Mesenchymal stem cell (in vitro differentiated cells and primary cell): ENCODE measurements at regions not wholly inside any gene's neighbourhood (a gene's known extent, or its start where the extent isn't known, plus 50 kb on each side); places are given as distances from the start of the nearest gene placed in this dataset.

Source experiments
- DNase-seq: peaks from one replicate; pipeline ENCODE4 v3.0.0-alpha.2; 2013
- H2AFZ ChIP-seq: one replicate; pipeline ENCODE4 v1.6.1; 2013; ENCODE audit warnings: low read depth, mild to moderate bottlenecking, control low read depth, inconsistent platforms, low read length, moderate library complexity
- H2AK5ac ChIP-seq: 2 replicates; pipeline ENCODE4 v1.6.1; 2013; ENCODE audit warnings: low read length, moderate library complexity, mild to moderate bottlenecking, inconsistent platforms; ENCODE audit not compliant: severe bottlenecking
- H2BK120ac ChIP-seq: one replicate; pipeline ENCODE4 v1.6.1; 2013; ENCODE audit warnings: low read depth, mild to moderate bottlenecking, inconsistent platforms, low read length, moderate library complexity
- H2BK12ac ChIP-seq, 2 experiments: one replicate each; pipeline ENCODE4 v1.6.1; 2013; ENCODE audit warnings: inconsistent platforms in 2 of 2, low read length in 2 of 2, mild to moderate bottlenecking in 2 of 2, moderate library complexity in 2 of 2, control low read depth in 1 of 2
- H2BK15ac ChIP-seq: one replicate; pipeline ENCODE4 v1.6.1; 2013; ENCODE audit warnings: mild to moderate bottlenecking, low read depth, inconsistent platforms; ENCODE audit not compliant: poor library complexity, severe bottlenecking
- H2BK5ac ChIP-seq: 2 replicates; pipeline ENCODE4 v1.6.1; 2013; ENCODE audit warnings: low read depth, mild to moderate bottlenecking, low read length, control low read depth, inconsistent platforms; ENCODE audit not compliant: poor library complexity, severe bottlenecking
- H3K14ac ChIP-seq, 2 experiments: one replicate each; pipeline ENCODE4 v1.6.1; 2013; ENCODE audit warnings: inconsistent platforms in 2 of 2, low read length in 2 of 2, control low read depth in 1 of 2, mild to moderate bottlenecking in 1 of 2, moderate library complexity in 1 of 2
- H3K18ac ChIP-seq, 2 experiments: one replicate each; pipeline ENCODE4 v1.6.1; 2013; ENCODE audit warnings: inconsistent platforms in 2 of 2, low read length in 2 of 2, control low read depth in 1 of 2, low read depth in 1 of 2, mild to moderate bottlenecking in 1 of 2
- H3K23ac ChIP-seq, 2 experiments: one replicate each; pipeline ENCODE4 v1.6.1; 2013; ENCODE audit warnings: inconsistent platforms in 2 of 2, low read length in 2 of 2, mild to moderate bottlenecking in 2 of 2, moderate library complexity in 2 of 2, control low read depth in 1 of 2
- H3K27ac ChIP-seq: 2 replicates; pipeline ENCODE4 v1.5.1; 2013; ENCODE audit warnings: mild to moderate bottlenecking, moderate library complexity, low read length, control low read depth, inconsistent platforms; ENCODE audit not compliant: poor library complexity, severe bottlenecking
- H3K27me3 ChIP-seq, 2 experiments: 2 replicates each; pipeline versions ENCODE4 v1.6.1 to v1.7.0; 2013; ENCODE audit warnings: low read length in 2 of 2, mild to moderate bottlenecking in 2 of 2, moderate library complexity in 2 of 2, control low read depth in 1 of 2, inconsistent platforms in 1 of 2; ENCODE audit not compliant: control insufficient read depth in 1 of 2, insufficient read depth in 1 of 2
- H3K36me3 ChIP-seq, 2 experiments: 2 replicates each; pipeline versions ENCODE4 v1.6.1 to v1.7.0; 2013; ENCODE audit warnings: low read length in 2 of 2, control low read depth in 1 of 2, inconsistent platforms in 1 of 2, low read depth in 1 of 2, mild to moderate bottlenecking in 1 of 2; ENCODE audit not compliant: insufficient read depth in 2 of 2, control insufficient read depth in 1 of 2
- H3K4ac ChIP-seq, 2 experiments: one replicate each; pipeline ENCODE4 v1.6.1; 2013; ENCODE audit warnings: inconsistent platforms in 2 of 2, low read length in 2 of 2, mild to moderate bottlenecking in 2 of 2, moderate library complexity in 2 of 2, control low read depth in 1 of 2, low read depth in 1 of 2
- H3K4me1 ChIP-seq: 2 replicates; pipeline ENCODE4 v1.6.1; 2013; ENCODE audit warnings: low read depth, low read length, control low read depth; ENCODE audit not compliant: control insufficient read depth, insufficient read depth
- H3K4me2 ChIP-seq: 2 replicates; pipeline ENCODE4 v1.6.1; 2013; ENCODE audit warnings: low read length, mild to moderate bottlenecking, inconsistent platforms; ENCODE audit not compliant: poor library complexity, severe bottlenecking
- H3K4me3 ChIP-seq, 2 experiments: 2 replicates each; pipeline versions ENCODE4 v1.5.1 to v1.7.0; 2013; ENCODE audit warnings: low read length in 2 of 2, mild to moderate bottlenecking in 2 of 2, control low read depth in 1 of 2, low read depth in 1 of 2; ENCODE audit not compliant: insufficient read depth in 1 of 2
- H3K79me1 ChIP-seq: replicated peaks from 2 replicates; pipeline ENCODE4 v1.6.1; 2013; ENCODE audit warnings: mild to moderate bottlenecking, control low read depth, low read length, inconsistent platforms; ENCODE audit not compliant: poor library complexity, severe bottlenecking
- H3K9ac ChIP-seq: 2 replicates; pipeline ENCODE4 v1.7.0; 2013; ENCODE audit warnings: mild to moderate bottlenecking, low read length, moderate library complexity
- H3K9me3 ChIP-seq: 2 replicates; pipeline ENCODE4 v1.7.0; 2013; ENCODE audit warnings: mild to moderate bottlenecking, low read length; ENCODE audit not compliant: control insufficient read depth
- H4K8ac ChIP-seq: one replicate; pipeline ENCODE4 v1.6.1; 2013; ENCODE audit warnings: inconsistent platforms, mild to moderate bottlenecking, low read length, moderate library complexity
- H4K91ac ChIP-seq: one replicate; pipeline ENCODE4 v1.6.1; 2013; ENCODE audit warnings: mild to moderate bottlenecking, low read length, inconsistent platforms
- WGBS: methylation state at CpG from one replicate; pipeline ENCODE4 v1.1.7; 2013; ENCODE audit warnings: mixed read lengths; 5-methylcytosine and 5-hydroxymethylcytosine counted together

- peak overlapping the region; percentile 94 for H3K9ac ChIP-seq
- no peak overlapping the region for H3K4ac ChIP-seq
- no peak overlapping the region for H3K14ac ChIP-seq
- 29% methylated on average over 9 of the region's 12 CpGs for WGBS
- DNase-seq = peak; percentile 35
- H3K23ac ChIP-seq = no peak overlapping the region
- H3K36me3 ChIP-seq = no peaks in the 10 kb centered on the region
- H2AFZ ChIP-seq = no peak overlapping the region
- peak overlapping the region; percentile 6 for H2AK5ac ChIP-seq
- H3K18ac ChIP-seq = no peak overlapping the region
- peaks cover 4% of the 10 kb centered on the region for H3K4me1 ChIP-seq
- no peak overlapping the region for H2BK5ac ChIP-seq
- no peak overlapping the region for H4K91ac ChIP-seq
- no peak overlapping the region for H2BK15ac ChIP-seq
- peak overlapping the region; percentile 71 to 90 for H3K4me3 ChIP-seq
- H4K8ac ChIP-seq = no peak overlapping the region
- peak overlapping the region; percentile 91 for H3K4me2 ChIP-seq
- H3K27ac ChIP-seq = peak overlapping the region; percentile 89
- H3K79me1 ChIP-seq = peaks cover 22% of the 10 kb centered on the region
- H3K9me3 ChIP-seq = no peaks in the 10 kb centered on the region
- H2BK12ac ChIP-seq = no peak overlapping the region
- no peak overlapping the region for H2BK120ac ChIP-seq
- no peaks in the 10 kb centered on the region for H3K27me3 ChIP-seq
These were observed 188.8 kb downstream of the ZEB2 start for GRCh38 chr2:144330951-144331673.

- WGBS = 100% methylated on average over 1 of the region's 2 CpGs
- H3K27me3 ChIP-seq = no peaks in the 10 kb centered on the region
These were observed 190.4 kb downstream of the ZEB2 start for GRCh38 chr2:144329472-144329871.

DNA sequence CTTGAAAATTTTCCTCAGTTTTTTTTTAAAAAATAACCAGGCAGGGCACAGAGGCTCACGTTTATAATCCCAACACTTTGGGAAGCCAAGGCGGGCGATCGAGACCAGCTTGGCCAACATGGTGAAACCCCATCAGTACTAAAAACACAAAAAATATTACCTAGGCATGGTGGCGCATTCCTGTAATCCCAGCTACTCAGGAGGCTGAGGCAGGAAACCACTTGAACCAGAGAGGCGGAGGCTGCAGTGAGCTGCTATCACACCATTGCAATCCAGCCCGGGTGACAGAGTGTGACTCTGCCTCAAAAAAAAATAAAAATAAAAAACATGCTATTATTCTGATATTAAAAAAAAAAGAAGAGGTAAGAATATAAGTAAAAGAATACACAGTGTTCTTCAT is 191.0 kb downstream of the ZEB2 start:
- Histone ChIP-seq H2BK15ac (no peak overlapping the region), H4K91ac (no peak overlapping the region), H3K27me3 (no peaks in the 10 kb centered on the region), H3K9me3 (no peaks in the 10 kb centered on the region), H3K4me3 (no peak overlapping the region), H3K4me1 (peaks cover 6% of the 10 kb centered on the region), H2AK5ac (no peak overlapping the region), H2BK12ac (no peak overlapping the region), H2AFZ (no peak overlapping the region), H4K8ac (no peak overlapping the region), H3K4me2 (no peak overlapping the region), H3K36me3 (no peaks in the 10 kb centered on the region), H3K9ac (no peak overlapping the region), H3K23ac (no peak overlapping the region), H3K4ac (no peak overlapping the region), H3K18ac (no peak overlapping the region), H3K14ac (no peak overlapping the region), H2BK5ac (no peak overlapping the region), H2BK120ac (no peak overlapping the region), H3K27ac (no peak overlapping the region), H3K79me1 (peaks cover 23% of the 10 kb centered on the region)
- DNase-seq = no peak
- WGBS = 98% methylated on average over 6 of the region's 7 CpGs

More at GRCh38 chr2:144329472-144329871, 190.4 kb downstream of the ZEB2 start:
- Histone ChIP-seq H3K79me1 (peaks cover 22% of the 10 kb centered on the region), H3K9ac (no peak overlapping the region), H3K9me3 (no peaks in the 10 kb centered on the region), H4K8ac (no peak overlapping the region), H3K23ac (no peak overlapping the region), H3K4me3 (no peak overlapping the region), H2BK120ac (no peak overlapping the region), H2AFZ (no peak overlapping the region), H4K91ac (no peak overlapping the region), H3K4ac (no peak overlapping the region), H2AK5ac (no peak overlapping the region), H2BK12ac (no peak overlapping the region), H3K36me3 (no peaks in the 10 kb centered on the region), H3K4me1 (peaks cover 4% of the 10 kb centered on the region), H3K18ac (no peak overlapping the region), H3K27ac (no peak overlapping the region), H3K4me2 (no peak overlapping the region), H3K14ac (no peak overlapping the region), H2BK15ac (no peak overlapping the region), H2BK5ac (no peak overlapping the region)
- no peak for DNase-seq

DNA sequence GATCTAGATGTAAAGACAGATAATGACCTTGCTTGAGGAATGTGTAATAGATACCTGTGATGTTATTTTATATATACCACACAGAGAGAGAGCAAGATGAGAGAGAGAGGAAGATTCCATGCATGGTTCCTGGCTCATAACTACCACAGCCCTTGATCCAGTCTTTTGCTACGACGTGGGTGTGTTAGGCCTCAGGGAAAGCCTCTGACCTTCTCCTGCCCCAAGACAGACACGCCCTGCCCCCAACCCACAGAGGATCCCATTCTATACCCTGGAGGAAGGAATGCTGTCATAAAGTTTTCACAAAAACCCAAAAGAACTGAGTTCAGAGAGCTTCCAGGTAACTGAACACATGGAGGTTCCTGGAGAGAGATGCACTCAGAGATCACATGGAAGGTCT is 193.1 kb downstream of the ZEB2 start:
- H3K4ac ChIP-seq = no peak overlapping the region
- H3K4me1 ChIP-seq = peaks cover 4% of the 10 kb centered on the region
- H2BK120ac ChIP-seq = no peak overlapping the region
- H3K14ac ChIP-seq = no peak overlapping the region
- H3K27ac ChIP-seq = no peak overlapping the region
- no peak overlapping the region for H2AFZ ChIP-seq
- peak overlapping the region; percentile 91 for H2AK5ac ChIP-seq
- no peaks in the 10 kb centered on the region for H3K27me3 ChIP-seq
- WGBS = 77% methylated on average over 3 of the region's 3 CpGs
- H2BK5ac ChIP-seq = no peak overlapping the region
- no peak overlapping the region for H3K9ac ChIP-seq
- no peak overlapping the region for H2BK12ac ChIP-seq
- peaks cover 23% of the 10 kb centered on the region for H3K79me1 ChIP-seq
- no peak overlapping the region for H3K18ac ChIP-seq
- no peak overlapping the region for H2BK15ac ChIP-seq
- H3K4me2 ChIP-seq = no peak overlapping the region
- no peak overlapping the region for H4K8ac ChIP-seq
- no peak for DNase-seq
- no peaks in the 10 kb centered on the region for H3K9me3 ChIP-seq
- H4K91ac ChIP-seq = no peak overlapping the region
- H3K4me3 ChIP-seq = no peak overlapping the region
- H3K36me3 ChIP-seq = no peaks in the 10 kb centered on the region
- H3K23ac ChIP-seq = no peak overlapping the region
